HG03469 (cell line): ENCODE measurements at regions not wholly inside any gene's neighbourhood (a gene's known extent, or its start where the extent isn't known, plus 50 kb on each side); places are given as distances from the start of the nearest gene placed in this dataset.
"Not testable (repeated sequence)": the region's sequence is repeated elsewhere in the genome, so short reads cannot be mapped to it uniquely, and the experiment has no call there.

Experiments used
- ATAC-seq: cut with Tn5 transposase; IDR thresholded peaks from one replicate; pipeline ENCODE4 v1.9.1; 2021; ENCODE audit warnings: mild to moderate bottlenecking, moderate library complexity, moderate number of reproducible peaks; ENCODE audit not compliant: unreplicated experiment

DNA sequence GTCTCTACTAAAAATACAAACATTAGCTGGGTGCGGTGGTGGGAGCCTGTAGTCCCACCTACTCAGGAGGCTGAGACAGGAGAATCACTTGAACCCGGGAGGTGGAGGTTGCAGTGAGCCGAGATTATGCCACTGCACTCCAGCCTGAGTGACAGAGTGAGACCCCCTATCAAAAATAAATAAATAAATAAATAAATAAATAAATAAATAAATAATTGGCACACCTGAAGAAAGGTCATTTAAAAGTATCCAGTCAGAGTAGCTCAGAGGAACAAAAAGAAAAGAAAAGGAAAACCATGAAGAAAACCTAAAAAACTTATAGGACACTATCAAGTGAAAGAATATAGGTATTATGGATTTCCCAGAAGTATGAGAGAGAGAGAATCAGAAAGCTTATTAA lies 330.1 kb upstream of the AR start:
- ATAC-seq, result not testable (repeated sequence)

DNA sequence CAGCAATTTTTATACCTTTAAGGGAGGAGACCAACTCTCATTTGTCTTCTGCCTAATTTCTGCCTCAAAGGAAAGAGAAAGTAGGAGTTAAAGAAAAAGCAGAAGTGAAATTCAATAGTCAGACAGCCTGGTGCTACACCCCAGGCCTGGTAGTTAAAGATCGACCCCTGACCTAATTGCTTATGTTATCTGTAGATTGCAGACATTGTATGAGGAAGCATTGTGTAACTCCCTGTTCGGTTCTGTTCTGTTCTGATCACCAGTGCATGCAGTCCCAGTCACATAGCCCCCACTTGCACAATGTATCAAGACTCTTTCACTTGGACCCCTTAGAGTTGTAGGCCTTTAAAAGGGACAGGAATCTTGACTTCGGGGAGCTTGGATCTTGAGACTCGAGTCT lies 335.9 kb upstream of the AR start:
- no peak for ATAC-seq

DNA sequence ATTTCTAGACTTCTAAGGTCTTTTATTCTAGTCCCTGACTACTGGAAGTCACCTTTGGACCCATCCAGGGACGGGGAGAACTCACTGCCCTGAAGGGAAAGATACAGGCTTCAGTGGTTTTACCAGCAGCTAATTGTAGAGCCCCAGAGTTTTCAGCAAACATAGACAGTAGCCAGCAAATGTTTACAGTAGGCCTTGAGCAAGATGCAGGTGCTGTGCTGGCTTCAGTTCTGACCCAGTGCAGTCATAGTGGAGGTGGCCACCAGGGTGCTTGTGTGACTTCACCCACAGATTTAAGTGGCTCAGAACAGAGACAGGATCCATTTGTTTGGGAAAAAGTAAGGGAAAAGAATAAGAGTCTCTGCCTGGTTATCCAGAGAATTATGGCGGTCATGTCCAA lies 384.4 kb upstream of the AR start:
- ATAC-seq, result no peak

DNA sequence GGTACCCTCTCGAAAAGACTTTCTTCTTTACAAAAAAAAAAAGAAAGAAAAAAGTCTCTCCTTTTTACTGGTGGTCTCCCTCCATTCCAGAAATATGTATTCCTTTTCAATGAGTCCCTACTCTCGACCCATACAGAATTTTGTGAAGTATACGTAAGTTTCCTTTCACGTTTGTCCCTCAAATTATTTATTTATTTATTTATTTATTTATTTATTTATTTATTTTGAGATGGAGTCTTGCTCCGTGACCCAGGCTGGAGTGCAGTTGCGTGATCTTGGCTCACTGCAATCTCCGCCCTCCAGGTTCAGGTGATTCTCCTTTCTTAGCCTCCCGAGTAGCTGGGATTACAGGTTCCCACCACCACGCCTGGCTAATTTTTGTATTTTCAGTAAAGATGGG lies 429.2 kb upstream of the AR start:
- ATAC-seq, result no peak

DNA sequence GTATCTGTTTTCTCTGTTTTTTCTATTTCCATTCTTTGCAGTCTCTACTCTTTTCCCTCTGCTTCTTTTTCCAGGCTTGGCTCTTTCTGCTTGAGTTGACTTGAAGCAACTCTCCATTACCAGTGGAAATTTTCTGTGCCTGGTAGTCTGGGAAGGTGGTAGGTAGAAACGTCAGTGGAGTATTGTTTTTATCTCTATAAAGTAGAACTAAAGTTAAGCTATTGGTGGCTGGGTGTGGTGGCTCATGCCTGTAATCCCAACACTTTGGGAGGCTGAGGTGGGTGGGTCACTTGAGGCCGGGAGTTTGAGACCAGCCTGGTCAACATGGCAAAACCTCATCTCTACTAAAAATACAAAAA lies 438.1 kb upstream of the AR start:
- ATAC-seq, result no peak

DNA sequence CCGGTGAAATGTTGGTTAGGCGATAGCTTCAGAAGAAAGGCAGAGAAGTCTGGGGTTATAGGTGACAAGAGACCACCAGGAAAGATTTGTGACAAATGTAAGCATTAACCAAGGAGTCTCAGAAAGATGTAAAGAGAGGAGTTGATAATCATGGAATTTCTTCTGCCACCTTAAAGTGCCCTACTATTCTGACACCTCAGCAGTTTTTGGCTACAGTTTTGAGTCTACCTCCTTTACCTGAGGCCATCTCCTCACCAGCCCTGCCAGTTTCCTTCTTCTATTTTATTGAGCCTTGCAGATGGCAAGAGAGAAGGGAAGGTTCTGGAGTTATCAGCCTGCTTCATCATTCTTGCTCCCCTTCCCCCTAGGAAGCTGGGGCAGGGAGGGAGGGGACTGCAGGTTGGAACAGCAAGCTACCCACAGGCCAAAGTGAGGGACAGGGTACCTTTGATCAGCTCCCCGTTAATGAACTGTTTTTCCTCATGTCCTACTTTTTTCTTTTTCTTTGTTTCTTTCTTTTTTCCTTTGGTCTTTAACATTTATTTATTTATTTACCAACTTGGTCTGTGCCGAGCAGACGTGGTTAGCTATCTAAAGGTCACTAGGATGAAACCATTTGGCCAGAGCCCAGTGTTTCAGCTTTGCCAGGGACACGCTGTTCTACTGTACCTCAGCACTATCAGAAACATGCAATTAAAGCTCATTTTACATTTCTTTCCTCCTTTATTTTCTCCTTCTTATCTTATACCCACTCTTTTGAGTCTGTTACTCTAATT lies 438.7 kb upstream of the AR start:
- no peak for ATAC-seq

DNA sequence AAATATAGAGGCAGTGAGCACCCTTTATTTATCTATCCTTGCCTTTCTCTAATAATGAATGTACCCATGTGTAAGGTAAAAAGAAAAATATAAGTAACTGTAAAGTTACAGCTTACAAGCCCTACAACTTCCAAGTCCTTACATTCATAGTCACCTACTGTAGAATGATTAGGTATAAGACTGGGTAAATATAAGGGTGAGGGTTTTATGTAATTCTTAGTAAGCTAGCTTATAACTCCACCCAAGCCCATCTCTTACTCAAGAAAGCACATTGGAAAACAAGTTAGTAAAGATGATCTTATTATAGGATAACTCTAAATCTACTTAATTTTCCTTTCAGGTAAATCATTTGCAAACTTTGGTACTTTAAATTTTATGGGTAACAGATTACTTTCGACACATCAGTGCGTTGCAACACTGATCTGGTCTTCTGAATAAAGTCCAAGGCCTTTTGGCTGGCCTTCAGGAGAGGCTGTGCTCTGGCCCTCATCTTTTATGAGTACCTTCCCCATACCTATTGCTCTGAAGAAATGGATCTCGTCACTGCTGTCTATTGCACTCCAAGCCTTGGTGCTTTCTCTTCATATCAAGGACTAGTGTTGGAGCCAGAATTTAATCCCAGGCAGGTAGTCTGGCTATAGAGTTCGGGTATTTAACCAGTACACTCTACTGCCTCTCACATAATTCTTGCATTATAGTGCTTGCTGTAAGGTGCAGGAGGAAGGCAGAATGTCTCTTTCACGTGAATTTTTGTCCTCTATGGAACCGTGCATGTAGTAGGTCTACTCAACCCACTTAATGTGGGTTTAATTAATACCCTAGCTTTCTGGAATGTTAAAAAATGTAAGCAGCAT lies 443.6 kb upstream of the AR start:
- ATAC-seq, result no peak

DNA sequence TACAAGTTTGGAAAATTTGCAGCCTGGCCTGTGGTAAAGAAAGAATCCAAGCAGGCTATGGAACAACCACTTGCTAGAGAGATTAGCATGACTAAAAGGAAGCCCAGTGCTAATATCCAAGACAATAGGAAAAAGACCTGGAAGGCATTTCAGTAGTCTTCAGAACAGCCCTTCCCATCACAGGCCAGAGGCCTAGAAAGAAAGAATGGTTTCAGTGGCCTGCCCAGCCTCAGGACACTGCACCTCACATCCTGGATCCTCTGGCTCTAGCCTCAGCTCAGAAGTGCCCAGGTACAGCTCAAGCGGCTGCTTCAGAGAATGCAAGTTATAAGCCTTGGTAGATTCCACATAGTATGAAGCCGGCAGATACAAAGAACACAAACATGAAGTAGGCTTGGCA lies 449.8 kb upstream of the AR start:
- ATAC-seq, result no peak

DNA sequence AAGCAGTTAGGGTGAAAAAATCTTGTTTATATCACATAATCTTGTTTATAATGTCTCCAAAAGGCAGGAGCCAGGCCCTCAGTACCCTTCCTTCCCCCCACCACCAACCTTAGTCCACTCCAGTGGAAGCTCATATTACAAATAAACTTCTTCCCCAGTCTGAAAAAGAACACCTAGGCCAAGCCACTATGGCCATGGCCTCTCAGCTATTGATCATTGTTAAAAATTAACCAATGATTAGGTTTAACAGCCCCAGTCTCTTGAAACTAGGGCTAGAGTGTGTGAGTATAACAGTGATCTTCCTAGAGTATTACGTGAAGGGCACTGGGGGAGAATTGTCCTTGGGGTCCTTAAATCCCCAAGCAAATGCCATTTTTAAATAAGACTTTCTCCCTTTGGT lies 411.9 kb upstream of the EDA2R start:
- ATAC-seq, result no peak

DNA sequence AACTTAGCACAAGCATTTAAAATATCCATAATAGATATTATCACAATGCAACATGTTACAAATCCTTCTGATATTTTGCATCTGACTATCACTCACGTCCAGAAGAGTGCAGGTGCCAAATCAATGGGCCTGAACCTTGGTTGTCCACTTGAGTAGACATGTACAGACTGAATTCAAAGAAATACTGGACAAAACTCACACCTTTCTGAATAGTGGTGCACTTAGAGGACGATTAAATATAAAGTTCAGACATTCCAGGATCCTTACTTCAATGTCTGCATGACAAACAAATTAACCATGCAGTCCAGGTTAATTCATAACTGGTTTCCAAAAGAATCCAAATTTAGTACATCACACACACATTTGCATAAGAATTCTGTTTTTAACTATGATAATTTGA lies 406.0 kb upstream of the EDA2R start:
- ATAC-seq, result no peak

DNA sequence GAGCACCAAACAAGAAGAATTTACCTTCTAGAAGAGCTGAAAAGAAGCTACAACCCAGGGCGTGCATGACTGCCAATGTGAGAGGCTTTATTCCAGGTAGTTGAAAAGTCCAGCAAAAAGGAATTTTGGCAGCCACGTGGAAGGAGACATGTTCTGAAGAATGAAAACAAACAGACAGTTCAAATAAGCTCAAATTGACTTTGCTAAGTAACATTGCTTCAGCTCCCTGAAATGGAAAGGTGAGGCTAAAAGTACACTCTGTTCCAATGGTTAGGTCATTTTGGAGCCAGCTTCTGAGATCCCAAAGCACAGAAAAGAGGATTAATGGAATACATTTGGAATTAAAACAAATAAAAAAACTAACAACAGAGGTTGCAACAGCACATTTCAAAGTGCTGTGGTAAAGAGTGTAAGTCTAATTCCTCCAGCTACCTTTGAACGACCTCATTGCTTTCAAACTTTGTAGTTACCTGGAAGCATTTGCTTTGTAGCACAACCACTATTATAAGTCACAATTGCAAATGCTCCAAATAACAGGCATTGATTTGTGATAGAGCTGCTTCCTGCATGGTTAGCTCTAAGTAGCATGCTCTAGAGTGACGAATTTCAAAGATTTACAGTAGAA lies 405.3 kb upstream of the EDA2R start:
- ATAC-seq, result no peak

DNA sequence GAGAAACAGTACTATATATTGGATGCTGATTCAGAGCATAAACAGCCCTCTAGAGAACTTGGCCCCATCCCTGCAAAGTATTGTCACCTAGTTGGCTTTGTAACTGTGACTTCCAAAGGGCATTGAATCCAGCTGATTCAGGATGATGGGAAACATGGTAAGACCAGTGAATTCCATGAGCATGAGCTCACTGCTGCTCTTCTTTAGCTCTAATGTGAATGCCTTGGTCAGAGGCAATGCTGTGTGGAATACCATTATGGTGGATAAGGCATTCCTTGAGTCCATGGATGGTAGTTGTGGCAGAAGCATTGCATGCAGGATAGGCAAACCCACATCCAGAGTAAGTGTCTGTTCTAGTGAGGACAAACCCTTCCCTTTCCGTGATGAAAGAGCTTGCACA lies 365.6 kb upstream of the EDA2R start:
- no peak for ATAC-seq

DNA sequence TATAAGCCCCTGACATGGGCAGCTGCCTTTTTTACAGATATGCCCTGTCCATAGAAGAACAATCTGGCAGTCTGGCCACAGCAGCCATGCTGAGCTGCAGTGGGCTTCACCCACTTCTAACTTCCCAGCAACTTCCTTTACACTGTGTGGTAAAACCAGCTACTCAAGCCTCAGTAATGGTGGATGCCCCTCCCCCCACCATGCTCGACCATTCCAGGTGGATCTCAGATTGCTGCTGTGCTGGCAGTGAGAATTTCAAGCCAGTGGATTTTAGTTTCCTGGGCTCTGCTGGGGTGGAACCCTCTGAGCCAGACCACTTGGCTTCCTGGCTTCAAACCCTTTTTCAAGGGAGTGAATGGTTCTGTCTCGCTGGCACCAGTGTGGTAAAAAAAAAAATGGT lies 355.9 kb upstream of the EDA2R start:
- no peak for ATAC-seq

DNA sequence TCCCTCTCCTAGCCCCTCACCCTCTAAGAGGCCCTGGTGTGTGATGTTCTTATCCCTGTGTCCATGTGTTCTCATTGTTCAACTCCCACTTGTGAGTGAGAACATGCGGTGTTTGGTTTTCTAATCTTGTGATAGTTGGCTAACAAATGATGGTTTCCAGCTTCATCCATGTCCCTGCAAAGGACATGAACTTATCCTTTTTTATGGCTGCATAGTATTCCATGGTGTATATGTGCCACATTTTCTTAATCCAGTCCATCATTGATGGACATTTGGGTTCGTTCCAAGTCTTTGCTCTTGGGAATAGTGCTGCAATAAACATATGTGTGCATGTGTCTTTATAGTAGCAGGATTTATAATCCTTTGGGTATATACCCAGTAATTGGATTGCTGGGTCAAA lies 353.2 kb upstream of the EDA2R start:
- ATAC-seq, result not testable (repeated sequence)

DNA sequence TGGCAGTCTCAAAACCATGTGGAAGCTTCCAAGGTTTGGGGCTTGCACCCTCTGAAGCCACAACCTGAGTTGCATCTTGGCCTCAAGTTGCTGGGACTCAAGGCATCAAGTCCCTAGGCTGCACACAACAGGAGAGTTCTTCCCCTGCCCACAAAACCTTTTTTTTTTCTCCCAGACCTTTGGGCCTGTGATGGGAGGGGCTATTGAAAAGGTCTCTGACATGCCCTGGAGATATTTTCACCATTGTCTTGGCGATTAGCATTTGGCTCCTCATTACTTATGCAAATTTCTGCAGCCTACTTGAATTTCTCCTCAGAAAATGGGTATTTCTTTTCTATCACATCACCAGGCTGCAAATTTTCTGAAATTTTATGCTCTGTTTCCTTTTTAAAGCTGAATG lies 349.5 kb upstream of the EDA2R start:
- ATAC-seq, result no peak

DNA sequence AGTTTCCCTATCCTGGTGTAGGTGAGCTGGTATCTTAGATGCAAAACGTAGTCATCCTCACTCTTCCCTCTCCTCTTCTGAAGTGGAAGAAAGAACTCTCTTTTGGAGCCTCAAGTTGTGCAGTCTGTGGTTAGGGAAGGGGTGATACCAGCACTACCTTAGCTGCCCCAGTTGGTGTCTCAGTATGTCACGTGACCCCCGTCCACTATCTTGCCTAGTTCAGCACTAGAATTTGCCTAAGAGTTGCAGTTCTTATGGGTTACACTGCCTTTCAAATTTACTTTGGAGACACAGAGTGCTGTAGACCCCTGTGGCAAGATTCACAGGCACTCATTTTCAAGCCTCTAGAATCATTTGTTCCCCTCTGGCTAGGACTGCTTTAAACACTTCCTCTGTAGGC lies 322.8 kb upstream of the EDA2R start:
- no peak for ATAC-seq

DNA sequence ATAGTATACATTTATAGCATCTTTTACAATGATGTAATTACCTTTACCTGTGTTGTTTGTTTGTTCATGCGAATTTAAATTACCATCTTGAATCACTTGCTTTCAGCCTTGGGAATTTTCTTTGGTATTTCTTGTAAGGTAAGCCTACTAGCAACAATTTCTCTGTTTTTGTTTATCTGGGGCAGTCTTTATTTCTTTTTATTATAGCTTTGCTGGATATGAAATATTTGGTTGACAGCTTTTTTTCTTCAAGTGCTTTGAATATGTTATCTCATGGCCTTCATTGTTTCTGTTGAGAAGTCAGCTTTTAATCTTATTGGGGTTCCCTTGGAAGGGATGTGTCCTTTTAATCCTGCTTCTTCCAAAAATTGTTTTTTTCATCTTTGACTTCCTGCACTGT lies 292.8 kb upstream of the EDA2R start:
- no peak for ATAC-seq

DNA sequence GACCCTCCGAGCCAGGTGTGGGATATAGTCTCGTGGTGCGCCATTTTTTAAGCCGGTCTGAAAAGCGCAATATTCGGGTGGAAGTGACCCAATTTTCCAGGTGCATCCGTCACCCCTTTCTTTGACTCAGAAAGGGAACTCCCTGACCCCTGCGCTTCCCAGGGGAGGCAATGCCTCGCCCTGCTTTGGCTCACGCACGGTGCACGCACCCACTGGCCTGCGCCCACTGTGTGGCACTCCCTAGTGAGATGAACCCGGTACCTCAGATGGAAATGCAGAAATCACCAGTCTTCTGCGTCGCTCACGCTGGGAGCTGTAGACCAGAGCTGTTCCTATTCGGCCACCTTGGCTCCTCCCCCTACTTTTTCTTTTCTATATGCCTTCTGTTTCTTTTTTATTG lies 291.6 kb upstream of the EDA2R start:
- not testable (repeated sequence) for ATAC-seq

DNA sequence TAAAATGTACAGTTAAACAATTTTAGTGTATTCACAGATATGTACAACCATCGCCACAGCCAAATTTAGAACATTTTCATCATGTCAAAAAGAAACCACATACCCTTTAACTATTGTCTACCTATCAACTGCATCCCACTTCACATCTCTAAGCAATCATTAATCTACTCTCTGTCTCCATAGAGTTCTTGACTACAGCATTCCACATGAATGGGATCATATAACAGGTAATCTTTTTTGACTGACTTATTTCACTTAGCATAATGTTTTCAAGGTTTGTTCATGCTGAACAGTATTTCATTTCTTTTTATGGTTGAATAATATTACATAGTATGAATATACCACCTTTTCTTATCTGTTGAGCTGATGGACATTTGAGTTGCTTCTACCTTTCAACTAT lies 281.4 kb upstream of the EDA2R start:
- ATAC-seq, result no peak

DNA sequence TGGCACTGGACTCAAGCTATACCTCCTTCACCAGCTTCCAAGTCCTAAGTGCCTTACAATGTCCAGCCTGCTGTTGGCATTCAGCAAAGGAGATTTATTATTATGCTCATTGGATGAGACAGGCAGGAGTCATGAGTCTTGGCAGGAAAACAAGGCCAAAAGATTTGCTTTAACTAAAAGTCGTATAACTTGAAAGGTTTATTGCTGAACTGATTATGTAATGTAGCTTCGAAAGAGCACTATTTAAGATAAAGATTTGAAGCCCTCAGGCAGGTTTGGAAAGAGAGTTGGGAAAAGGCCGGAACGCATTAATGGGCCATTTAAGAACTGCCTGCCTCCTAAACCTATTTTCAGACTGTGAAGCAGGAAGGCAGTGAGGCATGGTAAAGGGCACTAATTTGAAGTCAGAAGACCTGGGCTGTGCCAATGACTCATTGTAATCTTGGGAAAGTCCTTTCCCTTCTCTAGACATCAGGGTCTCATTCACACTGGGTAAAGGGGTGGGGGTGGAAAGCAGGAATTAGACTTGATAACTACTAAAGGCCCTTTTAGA lies 280.5 kb upstream of the EDA2R start:
- ATAC-seq, result no peak

DNA sequence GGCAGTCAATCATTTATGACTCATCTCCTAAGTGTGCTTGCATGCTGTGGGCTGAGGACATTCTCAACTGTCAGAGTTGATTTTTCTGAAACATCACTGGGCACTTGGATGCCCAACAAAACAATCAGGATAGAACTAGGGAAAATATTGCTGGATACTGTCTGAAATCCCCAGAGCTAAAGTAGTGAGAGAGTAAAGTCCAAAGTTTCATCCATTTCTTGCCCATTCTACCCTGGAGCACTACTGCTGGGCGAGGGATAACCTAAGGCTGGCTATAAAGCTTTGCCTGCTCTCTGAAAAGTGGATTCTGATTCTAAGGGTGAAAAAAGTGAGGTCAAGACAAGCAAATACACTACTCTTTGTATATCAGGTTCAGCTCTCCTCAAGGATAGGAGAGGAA lies 279.6 kb upstream of the EDA2R start:
- no peak for ATAC-seq

DNA sequence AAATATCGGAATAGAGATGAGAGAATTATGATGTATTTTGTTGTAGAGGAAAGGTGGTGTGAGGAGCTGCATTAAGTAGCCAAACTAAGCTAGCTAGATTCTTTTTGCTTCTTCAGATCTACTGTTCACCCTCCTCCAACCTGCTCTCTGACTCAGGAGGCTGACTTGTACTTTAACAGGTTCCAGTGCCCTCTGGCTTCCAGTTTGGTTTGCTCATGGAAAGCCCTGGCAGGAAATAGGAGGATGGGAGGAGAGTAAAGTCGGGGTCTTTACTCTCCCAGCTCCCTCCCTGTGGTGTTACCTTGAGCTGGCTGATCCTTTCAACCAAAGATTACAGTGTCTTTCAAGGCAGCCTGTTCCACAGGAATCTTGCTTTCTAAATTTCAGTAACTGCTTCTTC lies 277.0 kb upstream of the EDA2R start:
- no peak for ATAC-seq
